HepG2 (cell line): ENCODE measurements at regions not wholly inside any gene's neighbourhood (a gene's known extent, or its start where the extent isn't known, plus 50 kb on each side); places are given as distances from the start of the nearest gene placed in this dataset.

ENCODE experiments used
- POLR2A ChIP-seq, 2 experiments: IDR thresholded peaks; 2 replicates each; pipeline ENCODE4 v1.6.1; 2011; ENCODE audit warnings: low read depth in 2 of 2, low read length in 2 of 2, mild to moderate bottlenecking in 1 of 2, moderate library complexity in 1 of 2; ENCODE audit not compliant: insufficient read depth in 1 of 2
- SNAPC2 ChIP-seq: sonication (generic); formaldehyde crosslinking; IDR thresholded peaks from 2 replicates; pipeline ENCODE4 v1.8.1; 2022; ENCODE audit warnings: mild to moderate bottlenecking, missing genetic modification reagents
- THYN1 ChIP-seq: sonication (generic); formaldehyde crosslinking; IDR thresholded peaks from 2 replicates; pipeline ENCODE4 v1.8.1; 2023; ENCODE audit warnings: low read depth, mild to moderate bottlenecking, moderate library complexity, missing genetic modification reagents, borderline replicate concordance
- TF ChIP-seq, protein P1 (sequence below): sonication (generic); formaldehyde crosslinking; IDR thresholded peaks from 2 replicates; pipeline ENCODE4 v1.4.0; 2020; ENCODE audit warnings: missing genetic modification reagents
- TF ChIP-seq, protein P2 (sequence below): IDR thresholded peaks from 2 replicates; pipeline ENCODE4 v1.6.1; 2016; ENCODE audit warnings: control low read depth
- TF ChIP-seq, protein P3 (sequence below): sonication (generic); formaldehyde crosslinking; IDR thresholded peaks from 2 replicates; pipeline ENCODE4 v1.4.0; 2020; ENCODE audit warnings: missing genetic modification reagents, borderline replicate concordance
- TF ChIP-seq, protein P4 (sequence below), 2 experiments: sonication (generic) in 1 of 2; formaldehyde crosslinking in 1 of 2; IDR thresholded peaks; 2 replicates each; pipeline versions ENCODE4 v1.6.1 to v1.9.0; 2014 to 2022; ENCODE audit warnings: antibody characterized with exemption in 1 of 2, borderline replicate concordance in 1 of 2, inconsistent platforms in 1 of 2, low read depth in 1 of 2, missing genetic modification reagents in 1 of 2

DNA sequence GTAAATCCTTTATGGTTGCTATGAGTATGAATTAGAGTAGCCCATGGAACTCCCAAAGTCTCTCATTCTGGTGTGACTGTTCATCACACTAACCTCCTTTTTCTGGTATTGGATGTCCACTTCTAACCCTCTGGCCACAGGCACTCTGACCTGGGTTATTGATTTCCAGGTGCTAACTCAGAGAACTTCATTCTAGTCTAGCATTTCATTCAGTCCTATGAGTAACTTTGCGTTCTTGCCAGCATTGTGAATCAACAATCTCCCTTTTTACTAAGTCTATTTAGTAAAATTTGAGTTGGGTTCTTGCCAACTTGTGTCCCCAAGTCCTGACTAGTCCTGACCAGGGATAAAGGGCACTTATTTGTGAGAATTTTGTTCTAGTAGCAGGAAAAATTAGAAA is 103.5 kb downstream of the SNX18 start (continued):
- TF ChIP-seq, protein P1, sequence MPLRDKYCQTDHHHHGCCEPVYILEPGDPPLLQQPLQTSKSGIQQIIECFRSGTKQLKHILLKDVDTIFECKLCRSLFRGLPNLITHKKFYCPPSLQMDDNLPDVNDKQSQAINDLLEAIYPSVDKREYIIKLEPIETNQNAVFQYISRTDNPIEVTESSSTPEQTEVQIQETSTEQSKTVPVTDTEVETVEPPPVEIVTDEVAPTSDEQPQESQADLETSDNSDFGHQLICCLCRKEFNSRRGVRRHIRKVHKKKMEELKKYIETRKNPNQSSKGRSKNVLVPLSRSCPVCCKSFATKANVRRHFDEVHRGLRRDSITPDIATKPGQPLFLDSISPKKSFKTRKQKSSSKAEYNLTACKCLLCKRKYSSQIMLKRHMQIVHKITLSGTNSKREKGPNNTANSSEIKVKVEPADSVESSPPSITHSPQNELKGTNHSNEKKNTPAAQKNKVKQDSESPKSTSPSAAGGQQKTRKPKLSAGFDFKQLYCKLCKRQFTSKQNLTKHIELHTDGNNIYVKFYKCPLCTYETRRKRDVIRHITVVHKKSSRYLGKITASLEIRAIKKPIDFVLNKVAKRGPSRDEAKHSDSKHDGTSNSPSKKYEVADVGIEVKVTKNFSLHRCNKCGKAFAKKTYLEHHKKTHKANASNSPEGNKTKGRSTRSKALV (CRISPR knock-in tag) = no peak
- TF ChIP-seq, protein P2, sequence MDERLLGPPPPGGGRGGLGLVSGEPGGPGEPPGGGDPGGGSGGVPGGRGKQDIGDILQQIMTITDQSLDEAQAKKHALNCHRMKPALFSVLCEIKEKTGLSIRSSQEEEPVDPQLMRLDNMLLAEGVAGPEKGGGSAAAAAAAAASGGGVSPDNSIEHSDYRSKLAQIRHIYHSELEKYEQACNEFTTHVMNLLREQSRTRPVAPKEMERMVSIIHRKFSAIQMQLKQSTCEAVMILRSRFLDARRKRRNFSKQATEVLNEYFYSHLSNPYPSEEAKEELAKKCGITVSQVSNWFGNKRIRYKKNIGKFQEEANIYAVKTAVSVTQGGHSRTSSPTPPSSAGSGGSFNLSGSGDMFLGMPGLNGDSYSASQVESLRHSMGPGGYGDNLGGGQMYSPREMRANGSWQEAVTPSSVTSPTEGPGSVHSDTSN (CRISPR knock-in tag) = no peak
- TF ChIP-seq POLR2A (IDR thresholded peaks at IDR 0.05; ENCODE audit: insufficient read depth in 1 of 2, low read depth in 2 of 2, low read length in 2 of 2) (no peak), SNAPC2 (CRISPR knock-in tag) (no peak), THYN1 (no peak)
- TF ChIP-seq, protein P3, sequence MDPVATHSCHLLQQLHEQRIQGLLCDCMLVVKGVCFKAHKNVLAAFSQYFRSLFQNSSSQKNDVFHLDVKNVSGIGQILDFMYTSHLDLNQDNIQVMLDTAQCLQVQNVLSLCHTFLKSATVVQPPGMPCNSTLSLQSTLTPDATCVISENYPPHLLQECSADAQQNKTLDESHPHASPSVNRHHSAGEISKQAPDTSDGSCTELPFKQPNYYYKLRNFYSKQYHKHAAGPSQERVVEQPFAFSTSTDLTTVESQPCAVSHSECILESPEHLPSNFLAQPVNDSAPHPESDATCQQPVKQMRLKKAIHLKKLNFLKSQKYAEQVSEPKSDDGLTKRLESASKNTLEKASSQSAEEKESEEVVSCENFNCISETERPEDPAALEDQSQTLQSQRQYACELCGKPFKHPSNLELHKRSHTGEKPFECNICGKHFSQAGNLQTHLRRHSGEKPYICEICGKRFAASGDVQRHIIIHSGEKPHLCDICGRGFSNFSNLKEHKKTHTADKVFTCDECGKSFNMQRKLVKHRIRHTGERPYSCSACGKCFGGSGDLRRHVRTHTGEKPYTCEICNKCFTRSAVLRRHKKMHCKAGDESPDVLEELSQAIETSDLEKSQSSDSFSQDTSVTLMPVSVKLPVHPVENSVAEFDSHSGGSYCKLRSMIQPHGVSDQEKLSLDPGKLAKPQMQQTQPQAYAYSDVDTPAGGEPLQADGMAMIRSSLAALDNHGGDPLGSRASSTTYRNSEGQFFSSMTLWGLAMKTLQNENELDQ (CRISPR knock-in tag) = no peak
- TF ChIP-seq, protein P4, sequence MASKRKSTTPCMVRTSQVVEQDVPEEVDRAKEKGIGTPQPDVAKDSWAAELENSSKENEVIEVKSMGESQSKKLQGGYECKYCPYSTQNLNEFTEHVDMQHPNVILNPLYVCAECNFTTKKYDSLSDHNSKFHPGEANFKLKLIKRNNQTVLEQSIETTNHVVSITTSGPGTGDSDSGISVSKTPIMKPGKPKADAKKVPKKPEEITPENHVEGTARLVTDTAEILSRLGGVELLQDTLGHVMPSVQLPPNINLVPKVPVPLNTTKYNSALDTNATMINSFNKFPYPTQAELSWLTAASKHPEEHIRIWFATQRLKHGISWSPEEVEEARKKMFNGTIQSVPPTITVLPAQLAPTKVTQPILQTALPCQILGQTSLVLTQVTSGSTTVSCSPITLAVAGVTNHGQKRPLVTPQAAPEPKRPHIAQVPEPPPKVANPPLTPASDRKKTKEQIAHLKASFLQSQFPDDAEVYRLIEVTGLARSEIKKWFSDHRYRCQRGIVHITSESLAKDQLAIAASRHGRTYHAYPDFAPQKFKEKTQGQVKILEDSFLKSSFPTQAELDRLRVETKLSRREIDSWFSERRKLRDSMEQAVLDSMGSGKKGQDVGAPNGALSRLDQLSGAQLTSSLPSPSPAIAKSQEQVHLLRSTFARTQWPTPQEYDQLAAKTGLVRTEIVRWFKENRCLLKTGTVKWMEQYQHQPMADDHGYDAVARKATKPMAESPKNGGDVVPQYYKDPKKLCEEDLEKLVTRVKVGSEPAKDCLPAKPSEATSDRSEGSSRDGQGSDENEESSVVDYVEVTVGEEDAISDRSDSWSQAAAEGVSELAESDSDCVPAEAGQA (IDR thresholded peaks at IDR 0.05; ENCODE audit: low read depth) = no peak
- TF ChIP-seq, protein P4 (CRISPR knock-in tag; IDR thresholded peaks at IDR 0.05; ENCODE audit: borderline replicate concordance) = no peak
